KMS-11 (cell line): ENCODE measurements at regions not wholly inside any gene's neighbourhood (a gene's known extent, or its start where the extent isn't known, plus 50 kb on each side); places are given as distances from the start of the nearest gene placed in this dataset.

Source experiments
- H2AFZ ChIP-seq: fragments of 200-600 bp; sonication (generic); 2 replicates; pipeline ENCODE4 v1.6.1; 2016; ENCODE audit warnings: antibody characterized with exemption, mixed run types, low read depth
- H3K27ac ChIP-seq: fragments of 200-600 bp; sonication (generic); 2 replicates; pipeline ENCODE4 v1.6.1; 2016; ENCODE audit warnings: mild to moderate bottlenecking, mixed run types
- H3K27me3 ChIP-seq: fragments of 200-600 bp; sonication (generic); 2 replicates; pipeline ENCODE4 v1.6.1; 2017; ENCODE audit warnings: mild to moderate bottlenecking, low read depth, mixed run types, moderate library complexity; ENCODE audit not compliant: insufficient read depth
- H3K36me3 ChIP-seq: fragments of 200-600 bp; sonication (generic); 2 replicates; pipeline ENCODE4 v1.6.1; 2017; ENCODE audit warnings: mild to moderate bottlenecking, mixed run types; ENCODE audit not compliant: insufficient read depth
- H3K4me1 ChIP-seq: fragments of 200-600 bp; sonication (generic); 2 replicates; pipeline ENCODE4 v1.6.1; 2016; ENCODE audit warnings: mild to moderate bottlenecking, low read depth, mixed run types; ENCODE audit not compliant: poor library complexity, severe bottlenecking
- H3K4me2 ChIP-seq: fragments of 200-600 bp; sonication (generic); 2 replicates; pipeline ENCODE4 v1.7.0; 2016; ENCODE audit warnings: mild to moderate bottlenecking, mixed run types
- H3K4me3 ChIP-seq: fragments of 200-600 bp; sonication (generic); IDR thresholded peaks from 2 replicates; pipeline ENCODE4 v1.6.1; 2017; ENCODE audit warnings: low read depth, low read length, mixed read lengths; ENCODE audit not compliant: insufficient read depth
- H3K79me2 ChIP-seq: fragments of 200-600 bp; sonication (generic); 2 replicates; pipeline ENCODE4 v1.6.1; 2016; ENCODE audit warnings: low read depth, mixed run types; ENCODE audit not compliant: insufficient read depth
- H3K9ac ChIP-seq: fragments of 200-600 bp; sonication (generic); 2 replicates; pipeline ENCODE4 v1.6.1; 2016; ENCODE audit warnings: mild to moderate bottlenecking, mixed run types
- H4K20me1 ChIP-seq: fragments of 200-600 bp; sonication (generic); 2 replicates; pipeline ENCODE4 v1.6.1; 2016; ENCODE audit warnings: mild to moderate bottlenecking, mixed run types; ENCODE audit not compliant: insufficient read depth
- TF ChIP-seq, protein P1 (sequence below): fragments of 200-600 bp; sonication (generic); conservative IDR thresholded peaks from 2 replicates; pipeline ENCODE4 v1.6.1; 2017; ENCODE audit warnings: low read depth, mild to moderate bottlenecking, antibody characterized with exemption, low read length, moderate library complexity, mixed read lengths

DNA sequence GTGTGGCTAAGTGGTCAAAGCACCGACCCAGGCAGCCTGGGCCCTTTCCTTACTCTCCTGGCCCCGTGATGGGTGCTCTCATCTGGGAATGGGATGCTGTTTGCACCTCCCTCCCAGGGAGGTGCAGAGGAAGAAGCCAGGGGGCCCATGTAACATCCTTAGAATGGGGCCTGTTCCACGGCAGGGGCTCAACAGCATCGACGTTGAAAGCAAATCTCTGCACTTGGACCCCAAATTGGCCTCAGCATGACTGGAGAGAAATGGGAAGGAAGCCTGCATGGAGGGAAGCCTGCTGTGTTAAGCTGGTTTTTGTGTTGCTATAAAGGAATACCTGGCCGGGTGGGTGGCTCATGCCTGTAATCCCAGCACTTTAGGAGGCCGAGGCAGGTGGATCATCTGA is 1288.4 kb downstream of the TBC1D22A start:
- no peak overlapping the region for H3K27ac ChIP-seq
- H3K4me1 ChIP-seq = no peaks in the 10 kb centered on the region
- TF ChIP-seq, protein P1, sequence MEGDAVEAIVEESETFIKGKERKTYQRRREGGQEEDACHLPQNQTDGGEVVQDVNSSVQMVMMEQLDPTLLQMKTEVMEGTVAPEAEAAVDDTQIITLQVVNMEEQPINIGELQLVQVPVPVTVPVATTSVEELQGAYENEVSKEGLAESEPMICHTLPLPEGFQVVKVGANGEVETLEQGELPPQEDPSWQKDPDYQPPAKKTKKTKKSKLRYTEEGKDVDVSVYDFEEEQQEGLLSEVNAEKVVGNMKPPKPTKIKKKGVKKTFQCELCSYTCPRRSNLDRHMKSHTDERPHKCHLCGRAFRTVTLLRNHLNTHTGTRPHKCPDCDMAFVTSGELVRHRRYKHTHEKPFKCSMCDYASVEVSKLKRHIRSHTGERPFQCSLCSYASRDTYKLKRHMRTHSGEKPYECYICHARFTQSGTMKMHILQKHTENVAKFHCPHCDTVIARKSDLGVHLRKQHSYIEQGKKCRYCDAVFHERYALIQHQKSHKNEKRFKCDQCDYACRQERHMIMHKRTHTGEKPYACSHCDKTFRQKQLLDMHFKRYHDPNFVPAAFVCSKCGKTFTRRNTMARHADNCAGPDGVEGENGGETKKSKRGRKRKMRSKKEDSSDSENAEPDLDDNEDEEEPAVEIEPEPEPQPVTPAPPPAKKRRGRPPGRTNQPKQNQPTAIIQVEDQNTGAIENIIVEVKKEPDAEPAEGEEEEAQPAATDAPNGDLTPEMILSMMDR = no peak
- no peak overlapping the region for H3K4me3 ChIP-seq
- H3K27me3 ChIP-seq = no peaks in the 10 kb centered on the region
- H3K36me3 ChIP-seq = no peaks in the 10 kb centered on the region
- H4K20me1 ChIP-seq = no peaks in the 10 kb centered on the region
- H3K79me2 ChIP-seq = no peaks in the 10 kb centered on the region
- H3K4me2 ChIP-seq = no peak overlapping the region
- no peak overlapping the region for H2AFZ ChIP-seq
- no peak overlapping the region for H3K9ac ChIP-seq

DNA sequence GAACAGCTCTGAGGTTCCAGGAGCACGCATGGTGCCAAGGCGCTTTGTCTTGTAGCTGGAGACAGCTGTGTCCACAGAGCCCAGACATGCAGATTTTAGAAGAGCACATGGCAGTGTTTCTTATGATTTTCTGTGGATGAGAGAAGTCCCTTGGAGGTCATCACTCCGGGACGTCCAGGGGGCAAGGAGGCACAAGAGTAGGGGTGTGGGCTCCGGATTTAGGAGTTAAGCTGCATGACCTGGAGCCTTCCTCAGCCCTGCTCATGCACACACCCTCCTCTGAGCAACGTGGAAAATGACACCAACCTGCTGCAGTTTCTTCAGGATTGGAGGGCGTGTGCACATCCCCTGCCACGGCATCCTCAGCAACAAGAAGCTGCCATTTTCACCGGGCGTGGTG is 1286.7 kb downstream of the TBC1D22A start:
- Histone ChIP-seq H3K4me3 (no peak overlapping the region), H4K20me1 (no peaks in the 10 kb centered on the region), H3K27ac (no peak overlapping the region), H3K36me3 (no peaks in the 10 kb centered on the region), H3K9ac (no peak overlapping the region), H3K79me2 (no peaks in the 10 kb centered on the region), H2AFZ (no peak overlapping the region), H3K27me3 (no peaks in the 10 kb centered on the region), H3K4me2 (no peak overlapping the region), H3K4me1 (peaks cover 6% of the 10 kb centered on the region)
- TF ChIP-seq, protein P1 = no peak

DNA sequence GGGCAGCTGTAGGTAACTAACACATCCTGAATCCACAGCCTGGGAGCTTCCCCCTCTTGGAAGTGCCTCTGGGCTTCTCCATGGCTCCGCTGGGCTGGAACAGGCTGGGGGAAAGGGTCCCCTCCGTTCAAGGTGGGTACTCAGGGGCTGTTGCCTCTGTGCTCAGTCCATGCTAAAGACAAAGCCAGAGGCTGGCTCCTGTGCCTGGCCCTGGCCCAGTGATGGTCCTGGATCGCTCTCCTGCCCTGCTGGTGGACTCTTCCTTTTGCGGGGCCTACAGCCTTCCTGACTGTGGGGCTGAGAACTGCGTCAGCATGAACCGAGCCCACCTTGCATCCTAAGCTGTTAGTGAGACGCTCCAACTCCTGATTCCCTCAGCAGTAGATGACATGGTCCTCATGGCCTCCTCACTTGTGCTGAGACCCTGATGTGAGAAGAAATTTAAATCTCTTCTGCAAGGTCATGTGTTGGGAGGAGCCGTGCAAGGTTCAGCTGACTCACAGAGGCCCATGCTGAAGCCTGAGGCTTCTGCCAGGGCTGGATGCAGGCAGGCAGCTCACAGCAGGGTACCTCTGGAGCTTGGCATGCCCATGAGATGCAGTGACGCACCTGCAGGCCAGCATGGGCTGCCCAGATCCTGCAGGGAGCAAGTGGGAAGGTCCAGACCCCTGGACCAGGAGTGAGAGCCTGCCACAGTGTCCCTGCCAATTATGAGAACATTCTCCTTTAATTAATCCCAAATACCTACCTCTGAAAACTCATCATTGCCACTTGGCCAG is 1285.5 kb downstream of the TBC1D22A start:
- Histone ChIP-seq H3K4me2 (no peak overlapping the region), H3K27ac (no peak overlapping the region), H3K36me3 (no peaks in the 10 kb centered on the region), H3K4me1 (peaks cover 6% of the 10 kb centered on the region), H2AFZ (no peak overlapping the region), H3K27me3 (no peaks in the 10 kb centered on the region), H3K9ac (no peak overlapping the region), H4K20me1 (no peaks in the 10 kb centered on the region), H3K79me2 (no peaks in the 10 kb centered on the region), H3K4me3 (no peak overlapping the region)
- TF ChIP-seq, protein P1 = no peak

DNA sequence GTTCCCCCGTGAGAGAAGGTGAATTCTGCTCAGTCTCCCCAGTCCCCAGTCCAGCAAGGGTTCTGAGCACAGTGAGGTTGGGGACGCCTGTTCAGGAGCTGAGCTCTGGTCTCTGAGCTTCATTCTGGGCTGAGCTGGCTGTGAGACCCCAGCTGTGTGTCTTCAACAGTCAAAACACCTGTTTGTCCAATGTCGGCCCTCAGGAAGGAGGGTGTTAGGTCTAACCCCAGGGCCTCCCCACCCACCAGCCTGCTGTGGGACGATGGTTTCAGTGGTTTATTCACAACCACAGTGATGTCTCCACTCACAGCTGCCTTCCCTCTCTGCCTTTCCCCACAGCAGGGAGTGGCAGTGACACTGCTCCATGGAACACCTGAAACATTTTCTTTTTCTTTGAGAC is 1282.9 kb downstream of the TBC1D22A start:
- H3K27me3 ChIP-seq = no peaks in the 10 kb centered on the region
- H3K4me3 ChIP-seq = no peak overlapping the region
- no peaks in the 10 kb centered on the region for H3K36me3 ChIP-seq
- H3K27ac ChIP-seq = no peak overlapping the region
- no peak overlapping the region; the same call in 1 of the 2 replicates for H3K4me2 ChIP-seq
- TF ChIP-seq, protein P1 = no peak
- no peaks in the 10 kb centered on the region for H4K20me1 ChIP-seq
- no peak overlapping the region for H3K9ac ChIP-seq
- H2AFZ ChIP-seq = no peak overlapping the region
- no peaks in the 10 kb centered on the region for H3K79me2 ChIP-seq
- peaks cover 6% of the 10 kb centered on the region for H3K4me1 ChIP-seq
